Amniotic epithelial cell (primary cell): ENCODE measurements at regions not wholly inside any gene's neighbourhood (a gene's known extent, or its start where the extent isn't known, plus 50 kb on each side); places are given as distances from the start of the nearest gene placed in this dataset.

Experiments
- DNase-seq: peaks from one replicate; pipeline ENCODE4 v3.0.0-alpha.2; 2010; ENCODE audit warnings: low read depth

- DNase-seq, result no peak
These were observed 2094.5 kb upstream of the TENM3 start for GRCh38 chr4:180148737-180149136.

- no peak for DNase-seq
These were observed 2092.4 kb upstream of the TENM3 start for GRCh38 chr4:180150818-180151217.

GRCh38 chr4:180152831-180153230, 2090.4 kb upstream of the TENM3 start:
- DNase-seq, result no peak

- DNase-seq, result no peak
These were observed 2089.6 kb upstream of the TENM3 start for GRCh38 chr4:180153587-180153986.

- DNase-seq, result no peak
These were observed 2086.5 kb upstream of the TENM3 start for GRCh38 chr4:180156684-180157083.

GRCh38 chr4:180160195-180160983, 2082.8 kb upstream of the TENM3 start:
- no peak for DNase-seq

GRCh38 chr4:180164799-180165198, 2078.4 kb upstream of the TENM3 start:
- DNase-seq, result no peak

GRCh38 chr4:180169394-180169793, 2073.8 kb upstream of the TENM3 start:
- DNase-seq, result no peak

GRCh38 chr4:180169966-180170365, 2073.2 kb upstream of the TENM3 start:
- no peak for DNase-seq

GRCh38 chr4:180179146-180179545, 2064.1 kb upstream of the TENM3 start:
- DNase-seq, result no peak

GRCh38 chr4:180189666-180190065, 2053.5 kb upstream of the TENM3 start:
- DNase-seq, result no peak

- DNase-seq, result no peak
These were observed 2052.8 kb upstream of the TENM3 start for GRCh38 chr4:180190382-180190781.

- DNase-seq, result no peak
These were observed 2045.7 kb upstream of the TENM3 start for GRCh38 chr4:180197471-180197870.

GRCh38 chr4:180203349-180203748, 2039.9 kb upstream of the TENM3 start:
- no peak for DNase-seq

GRCh38 chr4:180205276-180205675, 2037.9 kb upstream of the TENM3 start:
- no peak for DNase-seq

- DNase-seq, result no peak
These were observed 2035.3 kb upstream of the TENM3 start for GRCh38 chr4:180207921-180208320.

GRCh38 chr4:180217070-180217469, 2026.1 kb upstream of the TENM3 start:
- DNase-seq, result no peak

- DNase-seq, result no peak
These were observed 2024.1 kb upstream of the TENM3 start for GRCh38 chr4:180219080-180219479.

GRCh38 chr4:180225977-180226376, 2017.2 kb upstream of the TENM3 start:
- no peak for DNase-seq

GRCh38 chr4:180234730-180235129, 2008.5 kb upstream of the TENM3 start:
- DNase-seq, result no peak

GRCh38 chr4:180240670-180241069, 2002.5 kb upstream of the TENM3 start:
- no peak for DNase-seq

- DNase-seq, result no peak
These were observed 1989.8 kb upstream of the TENM3 start for GRCh38 chr4:180253419-180253818.

- no peak for DNase-seq
These were observed 1981.9 kb upstream of the TENM3 start for GRCh38 chr4:180261346-180261745.

- DNase-seq, result no peak
These were observed 1963.1 kb upstream of the TENM3 start for GRCh38 chr4:180280076-180280475.
